GM18511 (cell line): ENCODE measurements at regions not wholly inside any gene's neighbourhood (a gene's known extent, or its start where the extent isn't known, plus 50 kb on each side); places are given as distances from the start of the nearest gene placed in this dataset.

Experiments
- ATAC-seq: cut with Tn5 transposase; IDR thresholded peaks from one replicate; pipeline ENCODE4 v1.9.1; 2021; ENCODE audit warnings: mild to moderate bottlenecking, moderate library complexity; ENCODE audit not compliant: unreplicated experiment

DNA sequence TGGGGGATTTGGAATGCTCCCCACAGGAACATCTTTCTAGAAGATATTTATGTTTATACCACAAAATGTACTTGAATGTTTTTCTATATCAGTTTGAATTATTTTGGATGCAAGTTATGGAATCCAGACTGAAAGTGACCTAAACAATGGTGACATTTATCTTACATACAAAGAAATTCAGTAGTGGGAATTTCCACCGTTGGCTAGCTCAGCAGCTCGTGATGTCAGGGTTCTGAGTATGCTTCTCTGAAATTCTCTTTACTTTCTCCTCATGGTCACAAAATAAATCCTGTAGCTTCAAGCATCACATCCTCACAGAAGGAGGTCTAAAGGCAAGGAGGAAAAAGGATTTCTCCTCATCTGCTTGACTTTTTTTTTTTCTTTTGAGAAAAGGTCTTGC, 105.3 kb downstream of the AKAIN1 start:
- ATAC-seq = no peak

DNA sequence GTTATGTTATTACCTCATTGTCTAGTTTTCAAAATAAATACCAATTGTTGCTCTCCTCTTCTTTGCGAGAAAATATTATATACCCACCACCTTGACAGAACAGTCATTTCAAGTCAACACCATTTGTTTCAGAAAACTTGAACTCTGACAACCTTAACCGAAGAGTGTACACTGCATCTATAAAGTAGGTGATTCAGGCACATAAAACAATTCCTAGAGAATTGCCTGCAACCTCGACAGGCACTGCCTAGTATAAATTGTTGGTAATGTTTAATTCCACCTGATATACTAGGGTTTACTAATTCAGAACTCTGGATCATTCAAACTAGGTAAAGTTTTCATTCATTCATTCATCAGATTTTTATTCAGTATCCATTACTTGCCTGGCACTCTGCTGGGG, 121.8 kb downstream of the AKAIN1 start:
- ATAC-seq = no peak

DNA sequence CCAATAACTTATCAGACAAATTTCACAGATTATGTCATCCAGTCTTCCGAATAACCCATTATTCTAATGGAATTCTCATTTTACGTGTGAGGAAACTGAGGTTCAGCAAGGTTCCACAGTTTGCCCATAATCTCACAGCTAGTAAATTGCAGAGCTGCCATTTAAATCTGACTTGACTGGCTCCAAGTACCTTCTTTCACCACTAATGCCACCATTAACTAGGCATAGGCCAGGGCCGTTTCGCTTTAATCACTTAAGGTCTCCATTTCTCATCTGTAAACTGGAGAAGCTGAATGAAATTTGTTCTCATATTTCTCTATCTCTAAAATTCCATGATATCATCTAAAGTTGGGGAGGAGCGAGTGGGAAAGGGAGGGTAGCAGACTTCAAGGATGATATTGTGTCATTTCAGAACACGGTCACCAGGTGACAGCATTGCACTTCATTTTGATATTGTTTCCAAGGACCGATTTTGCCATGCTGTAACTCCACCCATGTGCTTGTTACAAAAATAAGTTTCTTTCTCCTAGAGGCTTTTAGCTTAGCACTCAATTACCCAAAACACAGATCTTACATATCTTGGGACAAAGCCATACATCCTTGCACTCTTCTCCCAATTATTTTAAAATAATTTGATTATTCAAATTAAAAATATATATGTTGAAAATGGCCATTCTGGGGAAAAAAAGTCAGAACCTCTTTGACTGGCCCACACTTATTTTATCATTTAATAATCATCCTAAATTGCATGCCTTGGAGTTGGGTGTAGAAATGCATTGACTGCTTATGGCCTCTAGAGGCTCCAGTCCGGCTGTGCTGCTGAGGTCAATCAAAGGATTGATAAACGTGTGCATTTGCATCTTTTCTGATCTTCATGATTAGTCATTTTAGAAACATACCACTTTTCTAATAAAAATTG, 123.8 kb downstream of the AKAIN1 start:
- ATAC-seq = peak; percentile 85

DNA sequence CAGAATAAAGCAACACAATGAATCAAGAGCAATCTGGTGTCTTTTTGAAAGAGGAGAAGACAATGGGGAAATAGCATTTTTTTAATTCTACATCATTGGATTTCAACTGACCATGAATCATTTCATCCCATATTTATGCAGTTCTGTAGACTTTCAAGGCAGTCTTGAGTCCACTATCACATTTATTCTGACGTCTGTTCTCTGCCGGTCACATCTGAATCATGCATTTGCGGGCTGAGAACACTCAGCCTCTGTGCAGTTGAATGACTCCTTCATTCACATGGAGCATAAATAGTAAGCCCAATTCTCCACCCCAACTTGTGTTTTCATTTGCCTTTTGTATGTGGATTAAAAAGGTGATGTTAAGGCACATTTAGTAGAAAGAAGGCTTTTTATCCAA, 128.2 kb downstream of the AKAIN1 start:
- no peak for ATAC-seq

DNA sequence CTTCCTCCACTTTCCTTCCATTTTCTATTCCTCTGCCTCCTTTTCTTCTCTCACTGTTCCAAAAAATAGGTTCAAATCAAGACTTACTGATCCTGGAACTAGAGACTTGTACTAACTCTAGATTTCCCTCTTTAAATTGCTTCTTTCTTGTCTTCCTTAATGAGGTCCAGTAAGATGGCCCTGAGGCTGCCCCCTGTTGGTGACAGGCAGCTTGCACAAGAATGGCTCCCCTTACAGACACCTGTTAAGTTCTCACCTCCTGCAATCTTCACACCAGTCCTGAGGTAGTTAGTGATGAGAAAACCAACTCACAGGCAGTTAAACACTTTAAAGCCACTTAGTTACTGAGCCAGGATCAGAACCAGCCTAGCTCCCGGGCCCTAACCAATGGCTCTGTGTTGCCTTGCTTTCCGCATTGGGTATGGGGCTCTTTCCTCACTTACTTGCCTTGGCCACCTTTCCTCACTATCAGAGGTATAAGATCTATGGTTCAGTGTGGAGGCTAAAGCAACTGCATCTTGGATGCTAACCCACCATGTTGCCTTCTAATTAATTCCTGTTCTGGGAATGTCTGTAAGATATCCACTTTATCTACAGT, 130.6 kb downstream of the AKAIN1 start:
- no peak for ATAC-seq

DNA sequence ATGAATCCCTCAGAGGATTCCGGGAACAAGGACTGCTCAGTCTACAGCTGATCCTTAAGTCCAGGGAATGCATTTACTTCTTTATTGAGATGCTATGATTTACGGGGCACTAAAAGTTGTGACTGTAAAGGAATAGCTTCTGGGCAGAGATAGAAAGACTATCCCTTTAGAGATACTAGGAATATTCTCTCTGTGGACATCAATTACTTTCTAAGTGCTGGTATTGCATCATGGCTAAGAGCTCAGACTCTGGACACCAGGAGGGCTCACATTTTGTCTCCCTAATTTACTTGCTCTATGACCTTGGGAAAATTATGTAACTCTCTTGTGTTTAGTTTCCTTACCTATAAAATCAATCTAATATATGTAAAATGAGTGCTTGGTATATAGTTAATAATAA, 131.4 kb downstream of the AKAIN1 start:
- no peak for ATAC-seq

DNA sequence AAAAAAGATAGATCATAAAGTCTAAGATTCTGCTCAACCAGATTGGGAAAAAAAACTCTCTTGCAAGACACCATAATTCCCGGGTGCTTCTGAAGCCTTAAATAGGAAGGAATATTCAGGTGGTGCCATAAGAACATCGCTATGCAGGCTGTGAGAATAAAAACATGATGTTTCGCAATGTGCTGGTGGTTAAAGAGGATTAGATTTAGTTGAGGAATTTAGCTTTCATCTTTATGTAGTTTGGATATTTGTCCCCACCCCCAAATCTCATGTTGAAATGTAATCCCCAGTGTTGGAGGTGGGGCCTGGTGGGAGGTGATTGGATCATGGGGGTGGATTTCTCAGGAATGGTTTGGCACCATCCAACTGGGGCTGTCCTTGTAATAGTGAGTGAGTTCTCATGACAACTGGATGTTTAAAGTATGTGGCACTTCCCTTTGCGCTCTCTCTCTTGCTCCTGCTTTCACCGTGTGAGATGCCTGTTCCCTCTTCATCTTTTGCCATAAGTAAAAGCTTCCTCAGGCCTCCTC, 132.2 kb downstream of the AKAIN1 start:
- no peak for ATAC-seq

DNA sequence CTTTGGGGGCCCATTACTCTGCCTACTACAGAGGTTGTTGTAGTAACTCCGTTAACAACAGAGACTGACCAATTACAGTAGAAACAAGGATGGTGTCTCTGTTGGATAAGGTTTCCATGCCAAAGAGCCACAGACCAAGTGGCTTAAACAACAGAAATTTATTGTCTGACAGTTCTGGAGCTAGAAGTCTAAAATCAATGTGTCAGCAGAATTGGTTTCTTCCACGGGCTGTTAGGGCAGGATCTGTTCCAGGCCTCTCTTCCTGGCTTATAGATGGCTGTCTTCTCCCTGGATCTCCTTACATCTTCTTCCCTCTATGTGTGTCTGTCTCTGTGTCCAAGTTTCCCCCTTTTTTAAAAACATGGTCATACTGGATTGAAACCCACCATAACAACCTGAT, 135.3 kb downstream of the AKAIN1 start:
- no peak for ATAC-seq

DNA sequence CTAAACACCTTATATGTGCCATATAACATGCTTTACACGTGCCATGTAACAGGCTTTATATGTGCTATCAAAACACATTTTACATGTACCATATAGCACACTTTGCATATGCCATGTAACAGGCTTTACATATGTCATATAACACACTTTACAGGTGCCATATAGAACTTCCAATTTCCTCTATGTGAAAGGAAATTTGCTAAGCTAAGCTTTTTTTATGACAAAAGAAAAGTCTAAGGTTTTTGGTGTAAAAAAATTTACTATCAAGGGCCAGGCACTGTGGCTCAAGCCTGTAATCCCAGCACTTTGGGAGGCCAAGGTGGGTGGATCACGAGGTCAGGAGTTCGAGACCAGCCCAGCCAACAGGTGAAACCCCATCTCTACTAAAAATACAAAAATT, 136.5 kb downstream of the AKAIN1 start:
- ATAC-seq = no peak

DNA sequence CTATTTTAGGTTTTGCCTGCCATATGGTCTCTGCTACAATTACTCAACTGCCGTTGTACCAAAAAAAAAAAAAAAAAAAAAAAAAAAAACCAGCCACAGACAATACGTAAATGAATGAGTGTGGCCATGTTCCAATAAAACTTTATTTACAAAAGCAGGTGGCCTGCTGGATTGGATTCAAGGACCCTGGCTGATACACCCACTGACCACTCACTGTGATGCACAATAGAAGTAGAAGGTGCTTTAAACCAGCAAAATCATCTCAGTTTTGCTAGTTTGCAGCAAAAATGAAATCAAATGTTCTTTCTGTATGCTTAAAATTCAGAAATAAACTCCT, 137.4 kb downstream of the AKAIN1 start:
- ATAC-seq = no peak

DNA sequence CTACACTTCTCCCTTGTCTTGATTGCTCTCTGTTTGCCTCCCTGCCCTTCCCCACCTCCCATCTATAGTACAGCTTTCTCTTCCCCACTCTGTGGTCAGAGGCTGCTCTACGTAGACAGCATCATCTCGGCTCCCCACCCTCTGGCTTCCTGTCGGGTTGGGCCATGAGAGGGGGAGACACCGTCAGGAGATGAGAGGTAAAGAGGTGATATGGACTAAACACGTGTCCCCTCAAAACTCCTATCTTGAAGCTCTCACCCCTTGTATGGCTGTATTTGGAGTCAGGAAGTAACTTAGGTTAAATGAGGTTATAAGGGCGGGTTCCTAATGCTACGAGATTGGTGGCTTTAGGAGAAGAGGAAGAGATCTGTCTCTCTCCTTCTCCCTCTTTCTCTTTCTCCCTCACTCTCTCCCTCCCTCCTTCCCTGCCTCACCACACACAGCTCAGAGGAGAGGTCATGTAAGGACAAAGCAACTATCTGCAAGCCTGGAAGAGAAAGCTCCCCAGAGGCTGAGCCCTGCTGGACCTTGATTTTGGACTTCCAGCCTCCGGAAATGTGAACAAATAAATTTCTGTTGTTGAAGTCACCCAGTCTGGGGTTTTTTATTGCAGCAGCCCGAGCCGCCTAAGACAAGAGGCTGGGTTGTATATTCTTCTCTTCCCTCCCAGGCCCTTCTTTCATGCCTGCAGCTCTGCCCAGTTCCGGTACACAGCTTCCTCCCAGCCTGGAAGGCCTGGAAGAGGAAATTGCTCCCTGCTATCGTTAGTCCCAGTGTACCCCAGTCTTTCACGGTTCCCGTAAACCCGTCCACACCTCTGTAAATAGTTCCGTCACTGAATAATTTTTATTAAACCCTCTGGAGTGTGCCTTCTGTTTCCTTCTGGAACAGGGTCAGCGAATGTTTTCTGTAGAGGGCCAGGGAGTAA, 138.0 kb downstream of the AKAIN1 start:
- peak; percentile 69 for ATAC-seq

DNA sequence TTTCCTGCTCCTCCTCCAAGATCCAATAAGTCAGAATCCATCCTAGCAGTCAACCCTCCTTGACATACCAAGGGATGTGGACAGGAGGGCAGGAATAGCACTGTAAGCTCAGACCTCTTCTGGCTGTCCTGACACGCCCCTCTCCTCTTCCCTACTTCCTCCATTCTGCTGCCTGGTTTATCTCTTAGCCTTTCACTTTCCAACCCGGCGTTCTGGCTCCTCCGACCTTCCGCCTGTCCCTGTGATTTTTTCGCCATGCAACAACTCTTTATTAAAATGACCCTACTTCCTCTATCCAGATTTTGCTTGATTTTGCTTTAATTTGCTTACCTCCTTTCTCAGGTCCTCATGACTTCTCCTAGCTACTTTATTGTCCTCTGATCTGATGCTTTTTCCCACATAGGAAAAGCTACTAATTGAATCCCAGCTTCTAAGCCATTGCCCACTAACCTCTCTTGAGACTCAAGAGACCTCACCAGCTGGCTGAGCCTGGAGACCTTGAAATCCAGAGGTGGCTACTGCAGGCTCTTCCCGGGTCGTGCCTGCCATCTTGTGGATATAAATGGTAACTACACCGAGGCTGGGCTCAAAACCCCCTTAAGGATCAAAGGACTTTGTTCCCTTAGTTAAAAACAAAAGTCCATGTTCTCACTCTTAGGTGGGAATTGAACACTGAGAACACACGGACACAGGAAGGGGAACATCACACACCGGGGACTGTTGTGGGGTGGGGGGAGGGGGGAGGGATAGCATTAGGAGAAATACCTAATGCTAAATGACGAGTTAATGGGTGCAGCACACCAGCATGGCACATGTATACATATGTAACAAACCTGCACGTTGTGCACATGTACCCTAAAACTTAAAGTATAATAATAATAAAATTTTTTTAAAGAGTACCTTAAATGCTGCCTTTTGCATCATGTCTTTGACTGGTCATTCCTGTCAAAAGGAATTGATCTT, 139.4 kb downstream of the AKAIN1 start:
- peak; percentile 80 for ATAC-seq

DNA sequence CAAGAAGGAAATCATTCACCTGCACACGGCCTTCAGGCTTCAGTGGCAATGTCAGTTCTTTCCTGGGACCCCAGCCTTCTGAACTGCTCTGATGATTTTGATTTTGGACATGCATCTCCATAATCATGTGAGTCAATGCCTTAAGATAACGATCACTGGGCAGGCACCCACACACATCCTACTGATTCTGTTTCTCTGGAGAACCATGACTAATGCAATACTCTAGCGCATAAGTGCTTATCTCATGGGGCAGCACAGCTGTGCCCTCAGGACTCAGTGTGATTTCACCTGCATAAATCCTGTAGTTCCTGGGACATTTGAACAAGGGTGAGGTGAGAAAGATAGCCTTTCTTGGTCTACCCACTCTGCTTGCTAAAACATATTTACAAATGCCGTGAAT, 144.6 kb downstream of the AKAIN1 start:
- no peak for ATAC-seq

DNA sequence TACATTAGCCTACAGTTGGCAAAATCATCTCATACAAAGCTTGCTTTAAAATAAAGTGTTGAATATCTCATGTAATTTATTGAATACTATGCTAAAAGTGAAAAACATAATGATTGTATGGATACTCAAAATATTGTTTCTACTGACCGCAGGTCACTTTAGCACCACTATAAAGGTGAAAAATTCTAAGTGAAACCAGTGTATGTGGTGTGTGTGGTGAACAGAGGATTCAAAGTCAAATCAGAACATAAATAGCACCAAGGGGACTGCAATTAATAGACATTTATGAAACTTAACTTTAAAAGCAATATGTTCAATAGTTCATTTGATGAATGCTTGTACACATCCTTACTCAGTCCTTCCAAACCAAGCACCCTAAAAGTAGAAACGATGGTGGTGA, 145.8 kb downstream of the AKAIN1 start:
- no peak for ATAC-seq

DNA sequence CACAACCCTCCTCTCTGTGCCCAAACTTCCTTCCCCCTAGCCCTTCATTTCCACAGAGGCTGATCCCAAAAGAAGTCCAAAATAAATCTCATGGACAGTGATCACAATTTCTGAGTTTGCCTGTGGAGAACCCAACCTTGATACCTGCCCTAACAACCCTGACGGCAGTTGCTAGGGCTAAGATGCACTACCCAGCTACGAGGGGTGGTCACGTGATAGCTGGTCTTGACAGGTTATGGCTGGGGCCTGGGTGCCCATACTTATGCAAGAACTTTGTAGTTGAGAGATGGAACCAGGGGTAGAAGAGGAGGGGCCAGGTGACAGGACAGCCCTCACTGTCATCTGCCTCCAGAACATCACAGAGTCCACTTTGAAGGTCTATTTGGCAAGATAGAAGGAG, 147.9 kb downstream of the AKAIN1 start:
- no peak for ATAC-seq

DNA sequence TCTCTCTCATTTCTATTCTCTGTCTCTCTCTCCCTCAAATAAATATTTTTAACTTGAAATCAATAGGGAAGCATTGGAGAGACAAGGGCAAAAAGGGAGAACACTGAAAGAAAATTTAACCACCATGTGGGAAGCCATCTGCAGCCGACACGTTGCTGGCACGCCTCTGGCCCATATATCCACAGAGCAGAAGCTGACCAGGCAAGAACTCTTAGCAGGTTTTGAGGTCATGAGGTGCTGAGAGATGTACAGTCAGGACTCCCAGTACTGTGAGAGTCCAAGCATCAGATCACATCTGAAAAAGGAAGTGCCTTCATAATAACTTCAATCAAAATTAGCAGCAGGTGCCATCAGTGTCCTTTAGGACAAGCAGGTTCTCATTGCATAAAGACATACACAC, 156.6 kb downstream of the AKAIN1 start:
- no peak for ATAC-seq

DNA sequence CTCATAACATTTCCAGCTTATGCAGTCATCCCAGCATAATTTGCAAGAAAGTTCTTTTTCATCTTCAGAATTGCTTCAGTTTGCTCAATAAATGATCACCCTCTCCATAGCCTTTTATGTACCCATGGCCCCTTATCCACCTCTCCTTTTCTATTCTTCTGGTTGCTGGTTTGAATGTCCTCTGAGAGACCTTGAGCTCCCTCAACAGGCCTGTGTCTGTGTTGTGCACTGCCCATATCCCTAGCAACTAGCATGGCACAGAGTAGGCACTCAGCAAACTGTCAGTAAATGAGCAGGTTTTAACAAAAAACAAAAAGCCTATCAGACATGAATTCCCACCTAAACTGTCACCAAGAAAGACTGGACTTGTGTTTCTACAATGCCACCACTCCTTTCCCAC, 160.5 kb downstream of the AKAIN1 start:
- ATAC-seq = no peak

DNA sequence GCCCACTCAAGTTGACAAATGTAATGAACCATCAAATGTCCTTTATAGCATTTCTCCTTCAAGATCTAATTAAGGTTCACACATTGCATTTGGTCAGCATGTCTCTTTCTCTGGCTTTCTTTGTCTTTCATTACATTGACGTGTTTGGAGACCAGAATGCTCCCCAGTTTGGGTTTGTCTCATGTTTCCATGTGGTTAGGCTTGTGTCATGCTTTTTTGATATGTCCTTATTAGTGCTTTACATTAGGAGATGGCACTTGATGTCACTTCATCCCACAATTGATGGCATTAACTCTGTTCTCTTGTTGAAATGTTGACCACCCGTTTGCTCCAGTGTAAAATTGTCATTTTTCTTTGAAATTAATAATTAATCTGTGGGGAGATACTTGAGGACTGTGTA, 165.8 kb downstream of the AKAIN1 start:
- no peak for ATAC-seq

DNA sequence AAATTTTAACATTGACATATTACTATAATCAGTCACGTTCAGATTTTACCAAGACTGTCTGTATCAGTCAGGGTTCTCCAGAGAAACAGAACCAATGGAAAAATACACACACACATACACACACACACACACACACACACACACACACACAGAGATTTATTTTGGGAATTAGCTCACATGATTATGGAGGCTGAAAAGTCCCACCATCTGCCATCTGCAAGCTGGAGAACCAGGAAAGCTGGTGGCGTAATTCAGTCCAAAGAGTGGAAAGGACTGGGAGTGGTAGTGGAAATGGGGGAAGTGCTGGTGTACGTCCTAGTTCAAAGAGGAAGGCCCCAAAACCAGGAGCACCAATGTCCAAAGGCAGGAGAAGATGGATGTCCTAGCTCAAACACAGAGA, 166.4 kb downstream of the AKAIN1 start:
- ATAC-seq = no peak

DNA sequence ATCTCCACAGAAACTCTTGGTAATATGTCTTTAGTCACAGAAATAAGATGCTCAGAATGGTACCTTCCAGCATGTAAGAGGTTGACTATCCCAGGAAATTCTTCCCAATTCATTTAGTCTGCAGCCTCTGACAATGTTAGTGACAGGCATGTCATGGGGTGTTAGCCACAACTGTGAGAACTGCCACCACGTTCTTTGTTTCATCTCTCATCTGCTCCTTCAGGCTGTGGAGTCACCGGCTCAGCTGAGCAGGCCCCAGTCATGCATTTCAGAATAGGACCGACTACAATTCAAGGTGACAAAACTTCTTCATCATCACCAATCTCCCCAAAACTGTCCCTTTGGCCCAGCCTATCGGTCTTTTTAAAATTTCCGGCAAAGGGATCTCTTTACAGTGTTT, 167.5 kb downstream of the AKAIN1 start:
- ATAC-seq = no peak
